GM12891 (cell line): ENCODE measurements at regions not wholly inside any gene's neighbourhood (a gene's known extent, or its start where the extent isn't known, plus 50 kb on each side); places are given as distances from the start of the nearest gene placed in this dataset.

Experiments used
- PAX5 ChIP-seq: IDR thresholded peaks from 2 replicates; pipeline ENCODE4 v1.6.1; 2011; ENCODE audit warnings: low read length, moderate library complexity, mild to moderate bottlenecking; ENCODE audit not compliant: insufficient read depth, severe bottlenecking
- POLR2A ChIP-seq: IDR thresholded peaks from 2 replicates; pipeline ENCODE4 v1.6.1; 2011; ENCODE audit warnings: low read depth, low read length, control low read depth
- POLR2AphosphoS5 ChIP-seq: IDR thresholded peaks from 2 replicates; pipeline ENCODE4 v1.6.1; 2011; ENCODE audit warnings: low read depth, low read length, control low read depth
- SPI1 ChIP-seq: IDR thresholded peaks from 2 replicates; pipeline ENCODE4 v1.6.1; 2011; ENCODE audit warnings: low read depth, low read length, control low read depth
- TAF1 ChIP-seq: IDR thresholded peaks from 2 replicates; pipeline ENCODE4 v1.6.1; 2011; ENCODE audit warnings: low read depth, low read length, control low read depth

DNA sequence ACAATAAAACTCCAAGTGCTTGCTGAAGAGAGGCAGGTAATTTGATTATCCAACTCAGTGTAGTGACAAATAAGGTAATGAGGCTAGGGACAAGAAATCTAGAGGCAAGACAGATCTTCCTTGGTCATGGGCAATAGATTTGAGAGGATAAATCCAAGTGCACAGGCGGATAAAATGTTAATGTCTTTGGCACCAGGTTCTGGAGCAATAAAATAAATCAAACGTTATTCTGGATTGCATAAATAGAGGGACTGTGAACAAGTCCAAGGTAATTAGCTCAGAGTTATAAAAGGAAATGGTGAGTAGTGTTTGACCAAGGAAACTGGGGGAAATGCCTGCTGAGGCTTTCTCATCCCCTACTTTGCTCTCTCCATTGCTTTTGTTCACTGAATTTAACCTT lies 329.3 kb upstream of the PROX1 start:
- TF ChIP-seq POLR2A (no peak), POLR2AphosphoS5 (no peak), PAX5 (no peak), TAF1 (no peak), SPI1 (no peak)
